ENCODE measurements at regions not wholly inside any gene's neighbourhood (a gene's known extent, or its start where the extent isn't known, plus 50 kb on each side); places are given as distances from the start of the nearest gene placed in this dataset.

DNA sequence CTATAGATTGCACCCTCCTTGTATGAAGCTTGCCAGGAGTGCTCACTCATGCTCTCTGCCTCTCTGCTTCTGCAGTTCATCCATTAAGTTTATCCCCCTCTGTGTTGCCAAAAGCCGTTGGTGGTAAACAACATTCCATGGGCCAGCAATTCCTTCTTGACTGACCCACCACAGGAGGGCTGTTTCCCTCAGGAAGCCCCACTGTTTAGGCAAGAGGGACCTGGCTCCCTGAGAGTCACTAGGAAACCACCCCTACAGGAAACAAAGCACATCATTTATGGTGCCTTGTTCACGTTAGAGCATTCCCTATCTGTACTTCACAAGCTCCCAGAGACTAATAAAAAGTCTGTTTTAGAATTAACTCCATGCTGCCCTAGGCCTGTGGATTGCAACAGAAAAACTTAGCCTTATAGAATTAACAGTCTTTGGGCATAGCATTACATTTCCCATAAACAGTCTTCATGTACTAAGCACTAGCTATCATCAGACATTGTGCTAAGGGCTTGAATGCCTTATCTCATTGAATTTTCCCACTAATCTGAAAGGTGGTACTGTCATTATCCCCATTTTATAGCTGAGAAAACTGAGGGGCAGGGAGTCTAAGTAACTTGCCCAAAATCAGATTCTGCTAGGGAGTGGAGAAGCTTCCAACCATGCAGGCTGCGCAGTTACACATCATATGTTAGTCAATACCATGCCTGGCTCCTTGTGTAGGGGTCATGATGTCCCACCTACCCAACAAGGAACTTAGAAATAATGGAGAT, 149.9 kb downstream of the SHQ1 start:
- DNase-seq (ENCODE audit: low read depth) = no peak

DNA sequence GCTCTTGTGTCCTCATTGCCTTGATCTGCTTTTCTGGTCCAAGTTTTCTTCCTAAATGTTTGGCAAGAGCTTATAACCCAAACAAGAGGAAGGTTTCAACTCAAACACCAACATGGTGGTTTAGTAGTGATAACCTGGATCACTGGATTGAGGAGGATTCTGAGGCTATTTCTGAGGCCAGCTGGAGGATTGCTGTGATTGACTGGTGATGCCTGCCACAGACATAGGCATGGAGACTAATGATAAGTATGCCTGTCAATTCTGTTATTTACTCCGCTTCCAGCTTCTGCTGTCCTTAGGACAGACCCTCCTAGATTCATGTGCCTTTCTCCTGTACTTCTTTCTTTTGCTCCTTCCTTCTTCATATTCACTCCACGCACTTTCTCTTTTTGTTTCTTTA, 150.5 kb downstream of the SHQ1 start:
- no peak for DNase-seq (ENCODE audit: low read depth)

GRCh38 chr3:72696815-72697214, 151.4 kb downstream of the SHQ1 start:
- no peak for DNase-seq (ENCODE audit: low read depth)

DNA sequence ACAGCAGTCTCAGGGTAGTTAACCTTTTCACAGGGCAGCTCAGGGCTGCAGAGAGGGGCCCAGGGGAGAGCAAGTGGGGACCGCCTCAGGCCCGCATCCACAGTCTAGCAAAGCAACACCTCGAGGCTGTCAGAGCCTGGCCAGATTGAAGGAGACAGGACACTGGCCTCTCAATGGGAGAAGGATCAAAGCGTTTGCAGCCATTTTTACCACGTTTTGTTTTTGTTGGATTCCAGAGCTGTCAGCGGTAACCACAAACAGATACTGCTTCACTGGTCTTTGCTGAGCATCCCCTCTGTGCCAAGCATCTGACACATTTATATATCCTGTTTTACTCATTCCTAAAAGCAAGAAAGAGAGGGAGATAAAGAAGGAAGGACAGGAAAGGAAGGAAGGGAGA, 153.8 kb downstream of the SHQ1 start:
- no peak for DNase-seq (ENCODE audit: low read depth)

DNA sequence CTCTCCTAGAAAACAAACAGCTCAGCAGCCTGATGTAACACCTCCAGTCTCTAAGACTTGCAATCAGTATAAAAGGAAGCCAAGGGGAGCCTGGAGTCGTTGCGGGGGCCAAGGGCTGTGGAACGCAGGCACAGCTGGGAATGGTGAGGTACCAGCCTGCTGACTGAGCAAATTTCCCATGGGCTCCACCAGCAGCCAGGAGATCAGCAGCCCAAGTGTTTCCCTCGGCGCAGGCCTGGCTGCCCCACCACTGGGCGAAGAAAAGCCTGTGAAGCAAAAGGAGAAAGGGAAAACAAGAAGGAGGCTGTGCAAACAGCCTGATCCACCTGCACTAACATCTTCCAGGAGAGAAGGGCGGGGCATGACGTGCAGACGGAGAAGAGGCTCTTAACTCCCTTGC, 155.3 kb downstream of the SHQ1 start:
- DNase-seq (ENCODE audit: low read depth) = no peak

DNA sequence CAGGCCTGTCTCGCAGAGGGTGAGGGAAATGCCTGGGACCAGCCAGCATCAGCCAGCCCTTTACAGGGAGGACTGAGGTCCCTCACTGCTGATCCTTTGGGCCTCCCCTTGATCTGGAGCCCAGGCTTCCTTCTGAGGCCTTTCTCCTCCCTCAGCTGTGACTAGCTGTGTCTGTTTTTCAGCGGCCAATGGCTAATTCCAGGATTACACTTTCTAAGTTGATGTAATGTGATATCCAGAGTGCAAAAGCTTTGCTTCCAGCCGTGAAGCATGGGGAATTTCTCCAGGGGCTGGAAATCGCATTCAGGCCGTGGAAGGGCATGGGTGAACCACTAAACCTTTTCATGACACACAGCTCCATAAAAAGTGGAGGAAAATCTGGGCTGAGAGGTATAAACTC, 157.6 kb downstream of the SHQ1 start:
- no peak for DNase-seq (ENCODE audit: low read depth)

DNA sequence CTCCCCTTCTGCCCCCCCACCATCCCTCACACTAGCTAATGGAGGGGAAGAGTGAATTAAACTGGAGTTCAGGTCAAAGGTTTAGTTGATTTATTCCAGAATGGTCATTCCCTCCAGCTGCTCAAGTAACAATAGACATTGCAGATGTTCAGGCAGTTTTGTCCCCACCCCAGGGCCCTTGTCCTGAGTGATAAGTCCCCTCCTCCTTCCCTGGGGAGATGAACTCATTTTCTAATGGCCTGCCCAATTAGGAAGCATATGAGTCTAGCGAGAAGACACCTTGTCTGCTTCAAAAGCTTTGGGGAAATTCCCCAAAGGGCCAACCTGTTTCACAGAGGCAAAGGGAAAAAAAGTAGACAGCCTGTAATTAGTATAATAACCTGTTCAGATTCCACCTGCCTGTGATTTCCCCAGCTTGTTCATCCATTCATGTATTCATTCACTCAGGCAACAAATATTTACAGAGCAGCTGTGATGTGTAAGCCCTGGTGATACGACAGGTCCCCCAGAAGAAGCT, 165.3 kb downstream of the SHQ1 start:
- no peak for DNase-seq (ENCODE audit: low read depth)

DNA sequence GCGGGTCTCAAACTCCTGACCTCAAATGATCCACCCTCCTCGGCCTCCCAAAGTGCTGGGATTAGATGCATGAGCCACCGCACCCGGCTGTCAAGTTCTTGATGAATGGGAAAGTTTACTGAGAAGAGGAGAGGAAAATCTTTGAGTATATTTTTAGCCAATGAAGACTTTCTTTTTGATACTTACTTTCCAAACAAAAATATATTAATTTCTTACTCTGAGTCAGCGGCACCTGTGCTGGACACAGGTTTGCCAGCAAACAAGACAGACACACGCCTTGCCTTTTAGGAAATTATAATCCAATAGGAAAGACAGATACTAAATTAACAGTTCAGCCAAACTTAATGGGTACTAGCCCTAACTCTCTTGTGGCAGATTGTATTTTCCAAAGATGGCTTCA, 166.6 kb downstream of the SHQ1 start:
- no peak for DNase-seq (ENCODE audit: low read depth)

DNA sequence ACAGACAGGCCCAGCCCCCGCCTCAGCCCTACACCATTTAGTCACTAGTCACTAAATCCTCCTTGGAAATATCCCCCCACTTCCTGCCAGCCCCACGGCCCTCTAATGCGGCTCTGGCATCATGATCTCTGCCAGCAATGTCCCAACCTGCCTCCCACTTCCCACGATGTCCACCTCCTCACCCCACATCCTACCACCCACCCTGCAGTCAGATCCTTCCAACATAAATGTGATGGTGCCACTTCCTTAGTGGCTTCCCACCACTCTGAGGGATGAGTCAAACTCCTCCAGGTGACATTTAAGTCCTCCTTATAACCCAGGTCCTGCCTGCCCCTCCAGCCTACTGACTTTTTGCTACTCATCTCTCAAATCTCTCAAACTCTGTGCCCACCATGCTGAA, 167.5 kb downstream of the SHQ1 start:
- no peak for DNase-seq (ENCODE audit: low read depth)

DNA sequence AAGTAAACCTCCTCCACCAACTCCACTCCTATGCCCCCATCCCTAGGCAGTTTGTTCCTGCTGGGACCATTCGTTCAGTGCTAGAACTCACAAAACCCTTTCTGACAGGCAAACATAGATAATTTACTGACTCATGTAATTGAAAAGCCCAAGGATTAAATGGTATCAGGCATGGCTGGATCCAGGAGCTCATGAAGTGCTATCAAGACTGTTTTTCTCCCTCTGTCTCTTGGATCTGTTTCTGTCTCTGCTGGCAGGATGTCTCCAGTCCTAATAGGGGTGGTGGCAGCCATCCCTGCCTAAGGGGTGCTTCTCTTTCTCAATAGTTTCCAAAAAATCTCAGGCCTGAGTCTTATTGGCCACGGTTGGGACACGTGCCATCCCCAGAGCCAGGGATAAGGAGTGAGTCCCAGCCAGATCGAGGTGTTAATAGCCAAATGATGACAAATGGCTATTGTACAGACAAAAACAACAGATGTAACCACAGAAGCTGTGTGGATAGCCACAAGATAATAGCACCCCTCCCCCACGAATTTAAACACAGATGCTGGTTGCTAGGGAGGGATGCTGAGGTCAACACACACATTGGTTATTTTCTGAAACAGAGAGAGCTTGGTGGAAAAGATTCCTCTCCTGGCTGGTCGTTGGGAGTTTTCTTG, 168.6 kb downstream of the SHQ1 start:
- no peak for DNase-seq (ENCODE audit: low read depth)

DNA sequence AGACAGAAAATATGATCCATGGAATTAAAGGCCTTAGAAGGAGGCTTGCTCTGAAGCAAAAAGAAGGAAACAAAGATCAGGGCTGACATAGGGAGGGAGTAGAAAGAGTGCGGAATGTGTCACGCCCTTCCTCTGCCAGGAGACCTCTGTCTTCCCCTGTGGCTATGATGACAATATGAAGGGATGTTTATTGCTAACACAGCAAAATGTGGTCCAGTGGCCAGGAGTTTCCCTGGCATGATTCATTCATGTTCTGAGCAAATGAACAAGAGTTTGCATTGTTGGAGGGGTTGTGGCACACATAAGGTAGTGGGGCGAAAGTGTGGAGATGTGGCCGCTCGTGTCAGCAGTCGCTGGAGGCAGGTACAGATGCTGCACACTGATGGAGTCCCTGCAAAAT, 169.4 kb downstream of the SHQ1 start:
- no peak for DNase-seq (ENCODE audit: low read depth)

DNA sequence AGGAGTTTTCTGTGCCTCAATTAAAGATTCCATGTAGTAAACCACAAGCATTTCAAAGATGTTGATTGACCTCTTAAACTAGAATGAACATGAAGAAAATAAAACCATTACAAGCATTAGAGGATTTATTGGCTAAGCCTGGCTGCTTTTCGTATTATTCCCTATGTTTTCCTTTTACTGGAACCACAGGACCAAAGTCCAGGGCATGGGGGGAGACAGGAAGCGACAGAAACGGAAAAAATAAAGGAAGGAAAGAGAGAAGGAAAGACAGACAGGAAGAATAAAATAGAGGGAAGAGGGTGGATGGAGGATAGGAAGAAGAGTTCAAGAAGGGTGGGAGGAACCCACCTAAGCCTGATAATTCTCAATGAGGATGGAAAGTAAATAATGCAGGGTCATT, 169.9 kb downstream of the SHQ1 start:
- DNase-seq (ENCODE audit: low read depth) = no peak

GRCh38 chr3:72675243-72675642, 173.0 kb downstream of the SHQ1 start:
- no peak for DNase-seq (ENCODE audit: low read depth)

DNA sequence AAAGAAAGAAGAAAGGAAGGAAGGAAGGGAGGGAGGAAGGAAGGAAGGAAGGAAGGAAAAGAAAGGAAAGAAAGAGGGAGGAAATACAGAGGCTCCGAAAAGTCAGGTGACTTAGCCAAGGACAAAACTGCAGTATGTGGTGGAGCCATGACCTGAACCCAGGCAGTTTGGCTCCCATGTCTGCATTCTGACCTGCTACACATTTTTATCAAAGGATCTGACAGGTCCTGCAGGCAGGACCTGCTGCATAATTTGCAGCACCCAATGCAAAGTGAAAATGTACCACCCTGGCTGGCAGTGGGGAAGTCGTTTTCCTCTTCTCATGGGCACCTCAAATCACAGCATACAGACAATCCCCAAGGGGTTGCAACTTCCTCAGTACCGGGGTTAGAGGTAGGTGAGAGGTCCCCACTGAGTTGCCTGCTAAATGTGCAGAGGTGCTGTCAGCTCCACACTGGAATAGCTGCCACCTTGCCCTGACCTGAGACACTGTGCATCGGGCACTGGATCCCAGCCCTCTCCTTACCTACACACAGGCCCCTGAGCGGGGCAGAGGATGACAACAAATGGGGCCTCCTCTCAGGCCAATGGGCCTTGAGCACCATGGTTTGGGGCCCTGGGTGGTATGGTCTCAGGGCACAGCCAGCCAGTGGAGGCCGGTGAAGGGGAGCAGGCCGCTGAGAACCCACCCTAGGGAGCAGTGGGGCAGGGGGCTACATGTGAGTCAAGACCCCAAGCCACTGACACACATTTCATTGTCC, 175.1 kb downstream of the SHQ1 start:
- no peak for DNase-seq (ENCODE audit: low read depth)

DNA sequence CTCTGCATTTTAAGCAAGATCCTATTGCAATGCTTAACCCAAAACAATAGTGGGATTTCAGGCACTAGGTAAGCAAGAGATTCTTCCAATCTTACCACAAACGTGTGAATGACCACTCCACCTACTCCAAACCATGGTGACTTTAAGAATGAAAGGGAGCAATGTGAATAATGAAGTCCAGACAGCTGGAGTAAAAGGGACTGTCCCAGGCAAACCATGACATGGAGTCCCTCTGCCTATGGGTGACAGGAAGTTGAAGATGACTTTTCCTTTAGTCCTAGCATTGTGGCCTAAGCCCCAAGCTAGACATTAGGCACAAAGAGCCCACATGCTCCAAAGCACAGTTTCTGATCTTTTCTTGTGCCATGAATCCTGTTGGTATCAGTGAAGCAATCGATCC, 179.0 kb downstream of the SHQ1 start:
- no peak for DNase-seq (ENCODE audit: low read depth)

DNA sequence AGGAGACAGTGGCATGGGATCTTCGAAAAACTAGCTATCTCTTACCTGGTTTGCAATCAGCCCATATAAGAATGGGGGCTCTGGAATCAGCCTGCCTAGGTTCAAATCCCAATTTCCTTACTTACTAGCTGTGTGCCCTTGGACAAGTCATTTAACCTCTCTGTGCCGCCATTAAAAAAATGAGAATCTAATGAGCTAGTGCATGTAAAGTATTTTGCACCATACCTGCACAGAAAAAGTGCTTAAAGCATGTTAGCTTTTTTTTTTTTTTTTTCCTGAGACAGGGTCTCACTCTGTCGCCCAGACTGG, 181.8 kb downstream of the SHQ1 start:
- no peak for DNase-seq (ENCODE audit: low read depth)

- peak; percentile 8 for DNase-seq (ENCODE audit: low read depth)
Measured at GRCh38 chr3:72665701-72666446, 182.4 kb downstream of the SHQ1 start.

DNA sequence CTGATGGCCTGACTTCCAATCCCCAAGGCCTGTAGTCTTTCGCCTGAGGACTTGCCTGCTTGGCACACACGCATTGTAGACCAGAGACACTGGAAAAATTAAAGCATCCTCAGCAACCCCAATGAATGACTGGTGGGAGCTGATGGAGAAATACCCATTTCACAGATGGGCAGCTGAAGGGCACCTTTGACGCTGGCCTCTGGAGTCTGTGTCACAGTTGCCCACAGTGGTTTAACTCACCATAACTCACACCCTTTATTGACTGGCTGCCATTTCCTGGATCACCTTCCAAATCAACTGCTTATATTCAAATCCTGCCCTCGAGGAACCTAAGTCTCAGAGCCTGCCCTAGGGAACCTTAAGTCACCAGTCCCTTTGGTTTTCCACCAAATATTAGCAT, 183.1 kb downstream of the SHQ1 start:
- no peak for DNase-seq (ENCODE audit: low read depth)

- DNase-seq (ENCODE audit: low read depth) = no peak
Measured at GRCh38 chr3:72664184-72664975, 183.9 kb downstream of the SHQ1 start.

GRCh38 chr3:72663429-72663828, 184.8 kb downstream of the SHQ1 start:
- DNase-seq (ENCODE audit: low read depth) = no peak

GRCh38 chr3:72661115-72661457, 187.2 kb downstream of the SHQ1 start:
- no peak for DNase-seq (ENCODE audit: low read depth)

Data from activated T-helper 1 cell treated with Interleukin-2 at 50 U/mL for 16 hours (primary cell).